ENCODE measurements at regions not wholly inside any gene's neighbourhood (a gene's known extent, or its start where the extent isn't known, plus 50 kb on each side); places are given as distances from the start of the nearest gene placed in this dataset.

GRCh38 chr9:107972346-107972745 is 482.8 kb upstream of the KLF4 start:
- no peak for DNase-seq (ENCODE audit: low read depth, low spot score)
- Histone ChIP-seq H3K4me1 (ENCODE audit: insufficient read depth, insufficient read length) (no peaks in the 10 kb centered on the region), H3K36me3 (ENCODE audit: insufficient read depth, insufficient read length, low read length) (no peaks in the 10 kb centered on the region), H3K4me3 (ENCODE audit: insufficient read length, low read depth) (no peak overlapping the region), H3K27me3 (ENCODE audit: insufficient read depth, insufficient read length) (no peaks in the 10 kb centered on the region), H3K9me3 (ENCODE audit: insufficient read depth, low read length) (no peaks in the 10 kb centered on the region), H3K9ac (ENCODE audit: insufficient read length, low read depth) (no peak overlapping the region)
- TF ChIP-seq ZNF274 (IDR thresholded peaks at IDR 0.05; ENCODE audit: low read depth, low read length) (no peak), YY1 (IDR thresholded peaks at IDR 0.05; ENCODE audit: insufficient read depth, insufficient read length) (no peak), SUZ12 (IDR thresholded peaks at IDR 0.05; ENCODE audit: extremely low read depth, insufficient read depth, insufficient read length) (no peak)

- TF ChIP-seq YY1 (IDR thresholded peaks at IDR 0.05; ENCODE audit: insufficient read depth, insufficient read length) = no peak
- no peak for TF ChIP-seq SUZ12 (IDR thresholded peaks at IDR 0.05; ENCODE audit: extremely low read depth, insufficient read depth, insufficient read length)
- no peak for TF ChIP-seq ZNF274 (IDR thresholded peaks at IDR 0.05; ENCODE audit: low read depth, low read length)
- H3K4me1 ChIP-seq (ENCODE audit: insufficient read depth, insufficient read length) = no peaks in the 10 kb centered on the region
- no peaks in the 10 kb centered on the region for H3K9me3 ChIP-seq (ENCODE audit: insufficient read depth, low read length)
- H3K9ac ChIP-seq (ENCODE audit: insufficient read length, low read depth) = no peak overlapping the region
- no peaks in the 10 kb centered on the region for H3K27me3 ChIP-seq (ENCODE audit: insufficient read depth, insufficient read length)
- H3K4me3 ChIP-seq (ENCODE audit: insufficient read length, low read depth) = no peak overlapping the region
- no peaks in the 10 kb centered on the region for H3K36me3 ChIP-seq (ENCODE audit: insufficient read depth, insufficient read length, low read length)
- no peak for DNase-seq (ENCODE audit: low read depth, low spot score)
Measured at GRCh38 chr9:107971241-107971640, 481.7 kb upstream of the KLF4 start.

DNA sequence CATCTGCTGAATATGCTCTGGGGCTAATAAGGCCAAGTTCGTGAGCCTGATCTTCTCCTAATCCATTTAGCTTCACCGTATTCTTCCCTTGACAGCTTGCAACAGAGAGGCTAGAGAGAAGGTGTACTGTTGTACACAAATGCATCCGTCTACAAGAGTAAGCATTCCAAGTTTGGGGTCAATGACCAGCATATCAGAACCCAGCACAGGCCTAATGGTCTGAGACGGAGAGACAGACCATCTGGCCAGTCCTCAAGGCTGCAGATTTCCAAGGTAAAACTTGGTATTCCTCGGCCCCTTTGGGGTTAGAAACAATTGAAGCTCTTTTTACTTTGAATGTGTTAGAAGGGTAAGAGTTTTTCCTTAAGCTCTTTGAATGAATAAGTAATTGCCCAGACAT is 481.2 kb upstream of the KLF4 start:
- Histone ChIP-seq H3K27me3 (ENCODE audit: insufficient read depth, insufficient read length) (no peaks in the 10 kb centered on the region), H3K9me3 (ENCODE audit: insufficient read depth, low read length) (no peaks in the 10 kb centered on the region), H3K36me3 (ENCODE audit: insufficient read depth, insufficient read length, low read length) (no peaks in the 10 kb centered on the region), H3K4me3 (ENCODE audit: insufficient read length, low read depth) (no peak overlapping the region), H3K4me1 (ENCODE audit: insufficient read depth, insufficient read length) (no peaks in the 10 kb centered on the region), H3K9ac (ENCODE audit: insufficient read length, low read depth) (no peak overlapping the region)
- no peak for DNase-seq (ENCODE audit: low read depth, low spot score)
- TF ChIP-seq ZNF274 (IDR thresholded peaks at IDR 0.05; ENCODE audit: low read depth, low read length) (no peak), SUZ12 (IDR thresholded peaks at IDR 0.05; ENCODE audit: extremely low read depth, insufficient read depth, insufficient read length) (no peak), YY1 (IDR thresholded peaks at IDR 0.05; ENCODE audit: insufficient read depth, insufficient read length) (no peak)

GRCh38 chr9:107969727-107970126 is 480.2 kb upstream of the KLF4 start:
- no peaks in the 10 kb centered on the region for H3K9me3 ChIP-seq (ENCODE audit: insufficient read depth, low read length)
- H3K4me3 ChIP-seq (ENCODE audit: insufficient read length, low read depth) = no peak overlapping the region
- H3K9ac ChIP-seq (ENCODE audit: insufficient read length, low read depth) = no peak overlapping the region
- no peaks in the 10 kb centered on the region for H3K4me1 ChIP-seq (ENCODE audit: insufficient read depth, insufficient read length)
- no peaks in the 10 kb centered on the region for H3K36me3 ChIP-seq (ENCODE audit: insufficient read depth, insufficient read length, low read length)
- no peak for DNase-seq (ENCODE audit: low read depth, low spot score)
- H3K27me3 ChIP-seq (ENCODE audit: insufficient read depth, insufficient read length) = no peaks in the 10 kb centered on the region
- TF ChIP-seq ZNF274 (IDR thresholded peaks at IDR 0.05; ENCODE audit: low read depth, low read length) = no peak
- no peak for TF ChIP-seq YY1 (IDR thresholded peaks at IDR 0.05; ENCODE audit: insufficient read depth, insufficient read length)
- TF ChIP-seq SUZ12 (IDR thresholded peaks at IDR 0.05; ENCODE audit: extremely low read depth, insufficient read depth, insufficient read length) = no peak

DNA sequence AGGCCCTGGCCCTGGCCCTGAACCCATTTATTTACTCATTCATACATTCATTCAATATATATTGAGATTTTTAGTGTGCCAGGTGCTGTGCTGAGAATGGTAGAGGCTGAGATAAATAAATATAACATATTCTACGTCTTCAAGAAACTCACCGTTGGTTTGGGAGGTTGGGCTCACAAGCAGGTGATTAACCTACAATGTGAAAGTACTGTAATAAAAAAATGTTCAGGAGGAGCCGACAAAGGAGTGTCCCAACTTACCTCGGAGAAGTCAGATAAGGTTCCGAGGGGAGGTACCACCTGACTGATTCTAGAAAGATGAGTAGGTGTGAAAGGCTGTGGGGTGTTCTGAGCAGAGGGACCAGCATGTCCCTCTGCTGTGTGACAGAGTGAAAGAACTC is 479.6 kb upstream of the KLF4 start:
- no peaks in the 10 kb centered on the region for H3K27me3 ChIP-seq (ENCODE audit: insufficient read depth, insufficient read length)
- no peaks in the 10 kb centered on the region for H3K9me3 ChIP-seq (ENCODE audit: insufficient read depth, low read length)
- no peak overlapping the region for H3K4me3 ChIP-seq (ENCODE audit: insufficient read length, low read depth)
- no peak for TF ChIP-seq SUZ12 (IDR thresholded peaks at IDR 0.05; ENCODE audit: extremely low read depth, insufficient read depth, insufficient read length)
- no peak for TF ChIP-seq YY1 (IDR thresholded peaks at IDR 0.05; ENCODE audit: insufficient read depth, insufficient read length)
- no peak for TF ChIP-seq ZNF274 (IDR thresholded peaks at IDR 0.05; ENCODE audit: low read depth, low read length)
- no peaks in the 10 kb centered on the region for H3K4me1 ChIP-seq (ENCODE audit: insufficient read depth, insufficient read length)
- no peak for DNase-seq (ENCODE audit: low read depth, low spot score)
- no peaks in the 10 kb centered on the region for H3K36me3 ChIP-seq (ENCODE audit: insufficient read depth, insufficient read length, low read length)
- H3K9ac ChIP-seq (ENCODE audit: insufficient read length, low read depth) = no peak overlapping the region

DNA sequence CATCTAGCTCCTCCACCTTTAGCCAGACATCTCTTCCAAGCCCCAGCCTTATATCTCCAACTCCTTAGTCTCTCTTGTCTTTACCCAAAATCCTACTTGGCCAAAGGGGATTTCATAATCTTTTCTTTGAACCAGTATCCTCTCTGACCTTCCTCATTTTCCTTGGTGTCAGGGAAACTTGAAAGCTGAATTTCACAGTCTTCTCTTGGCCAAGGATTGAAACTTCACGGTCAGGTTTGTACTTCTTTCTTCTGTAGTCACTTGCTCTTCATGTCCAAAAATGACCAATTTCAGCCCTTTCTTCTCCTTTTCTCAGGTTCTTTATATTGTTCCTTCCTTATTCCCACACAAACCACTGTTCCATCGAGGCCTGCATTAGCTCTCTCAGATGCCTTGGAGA is 473.7 kb upstream of the KLF4 start:
- TF ChIP-seq SUZ12 (IDR thresholded peaks at IDR 0.05; ENCODE audit: extremely low read depth, insufficient read depth, insufficient read length) (no peak), YY1 (IDR thresholded peaks at IDR 0.05; ENCODE audit: insufficient read depth, insufficient read length) (no peak), ZNF274 (IDR thresholded peaks at IDR 0.05; ENCODE audit: low read depth, low read length) (no peak)

DNA sequence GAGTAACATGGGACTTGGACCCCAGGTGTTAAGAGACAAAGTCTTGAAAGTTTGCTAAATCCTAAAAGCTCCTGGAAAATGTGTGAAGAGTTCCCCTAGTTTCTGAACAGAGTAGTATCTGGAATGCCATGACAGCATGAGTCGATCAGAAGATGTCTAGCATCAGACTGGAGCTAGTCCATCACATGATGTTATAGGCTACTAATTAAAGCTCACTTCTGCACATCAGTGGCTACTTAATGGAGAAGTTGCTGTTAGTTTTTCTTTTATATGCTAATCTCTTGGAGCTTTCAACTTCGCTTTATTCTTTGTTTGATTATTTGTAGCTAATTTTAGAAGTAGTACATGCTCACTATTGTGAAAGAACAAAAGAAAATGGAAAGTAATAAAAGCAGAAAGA is 471.3 kb upstream of the KLF4 start:
- DNase-seq (ENCODE audit: low read depth, low spot score) = no peak
- Histone ChIP-seq H3K4me1 (ENCODE audit: insufficient read depth, insufficient read length) (no peaks in the 10 kb centered on the region), H3K4me3 (ENCODE audit: insufficient read length, low read depth) (no peak overlapping the region), H3K9ac (ENCODE audit: insufficient read length, low read depth) (no peak overlapping the region), H3K27me3 (ENCODE audit: insufficient read depth, insufficient read length) (no peaks in the 10 kb centered on the region), H3K9me3 (ENCODE audit: insufficient read depth, low read length) (no peaks in the 10 kb centered on the region), H3K36me3 (ENCODE audit: insufficient read depth, insufficient read length, low read length) (no peaks in the 10 kb centered on the region)
- TF ChIP-seq YY1 (IDR thresholded peaks at IDR 0.05; ENCODE audit: insufficient read depth, insufficient read length) (no peak), ZNF274 (IDR thresholded peaks at IDR 0.05; ENCODE audit: low read depth, low read length) (no peak), SUZ12 (IDR thresholded peaks at IDR 0.05; ENCODE audit: extremely low read depth, insufficient read depth, insufficient read length) (no peak)

More for the DNA sequence above, 473.7 kb upstream of the KLF4 start:
- no peak for DNase-seq (ENCODE audit: low read depth, low spot score)
- H3K36me3 ChIP-seq (ENCODE audit: insufficient read depth, insufficient read length, low read length) = no peaks in the 10 kb centered on the region
- no peak overlapping the region for H3K4me3 ChIP-seq (ENCODE audit: insufficient read length, low read depth)
- H3K9me3 ChIP-seq (ENCODE audit: insufficient read depth, low read length) = no peaks in the 10 kb centered on the region
- H3K27me3 ChIP-seq (ENCODE audit: insufficient read depth, insufficient read length) = no peaks in the 10 kb centered on the region
- no peak overlapping the region for H3K9ac ChIP-seq (ENCODE audit: insufficient read length, low read depth)
- H3K4me1 ChIP-seq (ENCODE audit: insufficient read depth, insufficient read length) = no peaks in the 10 kb centered on the region

DNA sequence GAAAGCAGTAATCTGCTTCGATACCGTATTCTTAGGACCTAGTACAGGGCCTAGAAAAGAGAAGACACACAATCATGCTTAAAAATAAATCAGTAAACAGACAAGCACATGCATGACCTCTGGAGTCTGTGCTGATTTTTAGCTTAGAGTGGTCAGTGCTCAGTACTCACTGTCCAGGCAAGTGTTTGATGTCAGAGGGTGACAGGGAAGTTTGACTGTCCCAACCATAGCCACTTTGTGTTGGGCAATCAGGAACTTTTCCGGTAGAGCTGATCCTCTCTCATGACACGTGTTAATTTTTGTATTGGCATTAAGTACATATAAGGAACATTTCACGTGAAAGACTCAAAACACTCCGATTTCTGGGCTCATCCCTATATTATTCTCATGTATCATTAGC is 464.7 kb upstream of the KLF4 start:
- H3K4me3 ChIP-seq (ENCODE audit: insufficient read length, low read depth) = no peak overlapping the region
- H3K9ac ChIP-seq (ENCODE audit: insufficient read length, low read depth) = no peak overlapping the region
- H3K27me3 ChIP-seq (ENCODE audit: insufficient read depth, insufficient read length) = no peaks in the 10 kb centered on the region
- no peaks in the 10 kb centered on the region for H3K36me3 ChIP-seq (ENCODE audit: insufficient read depth, insufficient read length, low read length)
- peaks cover 11% of the 10 kb centered on the region for H3K9me3 ChIP-seq (ENCODE audit: insufficient read depth, low read length)
- TF ChIP-seq YY1 (IDR thresholded peaks at IDR 0.05; ENCODE audit: insufficient read depth, insufficient read length) (no peak), SUZ12 (IDR thresholded peaks at IDR 0.05; ENCODE audit: extremely low read depth, insufficient read depth, insufficient read length) (no peak), ZNF274 (IDR thresholded peaks at IDR 0.05; ENCODE audit: low read depth, low read length) (no peak)
- no peaks in the 10 kb centered on the region for H3K4me1 ChIP-seq (ENCODE audit: insufficient read depth, insufficient read length)
- no peak for DNase-seq (ENCODE audit: low read depth, low spot score)

Data from NT2/D1 (cell line).